Esophagus squamous epithelium (tissue), 5 donors: ENCODE measurements at regions not wholly inside any gene's neighbourhood (a gene's known extent, or its start where the extent isn't known, plus 50 kb on each side); places are given as distances from the start of the nearest gene placed in this dataset.

Source experiments
- DNase-seq: peaks from one replicate; lab custom pipeline; 2025; lab: John Stamatoyannopoulos, UW
- H3K27ac ChIP-seq, 4 donors: fragments of 200-600 bp; sonication (generic); one replicate each; pipeline ENCODE4 v1.5.1; 2016 to 2019; ENCODE audit warnings: mild to moderate bottlenecking in 1 of 4
- H3K27me3 ChIP-seq, 4 donors: fragments of 200-600 bp; sonication (generic); 1 replicate in 3 of 4; 2 replicates in 1 of 4; pipeline versions ENCODE4 v1.5.1 to v1.6.0; 2017 to 2021; ENCODE audit warnings: antibody characterized with exemption in 1 of 4
- H3K36me3 ChIP-seq, 3 donors: fragments of 200-600 bp; sonication (generic); one replicate each; pipeline ENCODE4 v1.5.1; 2016 to 2019
- H3K4me1 ChIP-seq, 3 donors: fragments of 200-600 bp; sonication (generic); one replicate each; pipeline ENCODE4 v1.5.1; 2017 to 2019
- H3K4me3 ChIP-seq, 4 donors: fragments of 200-600 bp; sonication (generic); 1 replicate in 3 of 4; 2 replicates in 1 of 4; pipeline ENCODE4 v1.5.1; 2016 to 2019; ENCODE audit warnings: mild to moderate bottlenecking in 2 of 4, moderate library complexity in 1 of 4
- H3K9me3 ChIP-seq, 3 donors: fragments of 200-600 bp; sonication (generic); one replicate each; pipeline ENCODE4 v1.5.1; 2016 to 2019
- POLR2A ChIP-seq, 4 donors: fragments of 450-650 bp; IDR thresholded peaks; one replicate each; pipeline ENCODE4 v1.6.1; 2017; ENCODE audit warnings: antibody characterized with exemption in 4 of 4, mild to moderate bottlenecking in 4 of 4, moderate library complexity in 3 of 4
- WGBS, 2 donors: methylation state at CpG; one replicate each; pipeline ENCODE4 v1.1.5; 2018; 5-methylcytosine and 5-hydroxymethylcytosine counted together
- intact Hi-C: fragments of 100-400 bp; cut with DNase I; formaldehyde crosslinking; loops from one replicate; pipeline ENCODE4 v1.15.0; 2022
- TF ChIP-seq, protein P1 (sequence below), 6 experiments: fragments of 450-650 bp in 4 of 6; fragments of 200-600 bp in 2 of 6; sonication (generic) in 2 of 6; IDR thresholded peaks; one replicate each; pipeline ENCODE4 v1.5.1; 2016 to 2019; ENCODE audit warnings: antibody characterized with exemption in 6 of 6, mild to moderate bottlenecking in 4 of 6, moderate library complexity in 4 of 6
- donor health status: DM: yes; HTN: yes; CAD: no.

DNA sequence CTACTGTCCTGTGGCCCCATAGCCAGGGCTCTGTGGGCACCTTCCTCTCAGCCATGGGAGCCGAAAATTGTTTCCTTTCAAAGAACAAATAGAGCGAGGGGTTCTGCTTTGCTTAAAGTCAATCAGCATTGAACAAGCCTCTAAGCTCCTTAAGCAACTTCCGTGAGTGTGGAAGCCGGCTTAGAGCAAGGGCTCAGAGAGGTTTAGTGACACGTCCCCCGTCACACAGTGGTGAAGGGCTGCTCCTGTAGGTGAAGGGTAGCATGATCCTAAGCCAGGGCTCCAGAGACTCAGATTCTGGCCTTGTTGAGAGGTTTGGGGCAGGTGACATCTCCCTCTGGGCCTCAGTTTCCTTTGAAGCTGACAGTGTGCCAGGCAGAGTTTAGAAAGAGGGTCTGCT is 94.0 kb upstream of the WNT4 start:
- H3K36me3 ChIP-seq = no peaks in the 10 kb centered on the region
- WGBS, 2 donors = 80% methylated on average over 1 of the region's 6 CpGs; no CpG with 5 or more reads in 1 of the 2 donors
- no peak for TF ChIP-seq POLR2A (IDR thresholded peaks at IDR 0.05)
- TF ChIP-seq, protein P1, sequence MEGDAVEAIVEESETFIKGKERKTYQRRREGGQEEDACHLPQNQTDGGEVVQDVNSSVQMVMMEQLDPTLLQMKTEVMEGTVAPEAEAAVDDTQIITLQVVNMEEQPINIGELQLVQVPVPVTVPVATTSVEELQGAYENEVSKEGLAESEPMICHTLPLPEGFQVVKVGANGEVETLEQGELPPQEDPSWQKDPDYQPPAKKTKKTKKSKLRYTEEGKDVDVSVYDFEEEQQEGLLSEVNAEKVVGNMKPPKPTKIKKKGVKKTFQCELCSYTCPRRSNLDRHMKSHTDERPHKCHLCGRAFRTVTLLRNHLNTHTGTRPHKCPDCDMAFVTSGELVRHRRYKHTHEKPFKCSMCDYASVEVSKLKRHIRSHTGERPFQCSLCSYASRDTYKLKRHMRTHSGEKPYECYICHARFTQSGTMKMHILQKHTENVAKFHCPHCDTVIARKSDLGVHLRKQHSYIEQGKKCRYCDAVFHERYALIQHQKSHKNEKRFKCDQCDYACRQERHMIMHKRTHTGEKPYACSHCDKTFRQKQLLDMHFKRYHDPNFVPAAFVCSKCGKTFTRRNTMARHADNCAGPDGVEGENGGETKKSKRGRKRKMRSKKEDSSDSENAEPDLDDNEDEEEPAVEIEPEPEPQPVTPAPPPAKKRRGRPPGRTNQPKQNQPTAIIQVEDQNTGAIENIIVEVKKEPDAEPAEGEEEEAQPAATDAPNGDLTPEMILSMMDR (IDR thresholded peaks at IDR 0.05) = no peak
- H3K27me3 ChIP-seq = peaks cover 0 to 31% (median 0%) of the 10 kb centered on the region in 4 donors
- no peak for DNase-seq
- no peaks in the 10 kb centered on the region for H3K9me3 ChIP-seq
- peaks cover 25 to 84% (median 39%) of the 10 kb centered on the region in 3 donors for H3K4me1 ChIP-seq
- H3K4me3 ChIP-seq = no peak overlapping the region
- intact Hi-C loops = no loop called here
- H3K27ac ChIP-seq = peak overlapping the region in 3 of 4 donors; percentile 46 to 77 (median 63)

DNA sequence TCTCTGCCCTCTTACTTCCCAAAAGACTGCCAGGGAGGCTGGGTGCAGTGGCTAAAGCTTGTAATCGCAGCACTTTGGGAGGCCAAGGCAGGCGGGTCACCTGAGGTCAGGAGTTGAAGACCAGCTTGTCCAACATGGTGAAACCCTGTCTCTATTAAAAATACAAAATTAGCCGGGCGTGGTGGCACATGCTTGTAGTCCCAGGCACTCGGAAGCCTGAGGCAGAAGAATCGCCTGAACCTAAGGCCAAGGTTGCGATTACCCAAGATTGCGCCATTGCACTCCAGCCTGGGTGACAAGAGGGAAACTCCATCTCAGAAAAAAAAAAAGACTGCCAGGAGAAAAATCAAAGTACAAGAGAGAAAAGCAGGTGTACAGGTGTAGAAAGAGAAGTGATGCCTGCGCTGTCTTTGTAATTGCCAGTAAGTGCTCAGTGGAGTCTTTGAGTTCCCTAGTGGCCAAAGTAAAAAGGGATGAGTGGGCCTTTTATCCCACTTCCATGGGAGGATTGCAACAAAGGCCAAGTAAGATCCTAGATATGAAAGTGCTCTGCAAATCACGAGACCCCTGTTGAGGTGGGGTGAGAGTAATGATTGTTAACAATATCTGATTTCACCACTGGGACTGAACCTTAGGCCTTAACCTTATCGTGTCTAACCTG is 94.7 kb upstream of the WNT4 start:
- Histone ChIP-seq H3K4me3 (no peak overlapping the region), H3K4me1 (peaks cover 25 to 77% (median 39%) of the 10 kb centered on the region in 3 donors), H3K9me3 (no peaks in the 10 kb centered on the region), H3K36me3 (no peaks in the 10 kb centered on the region), H3K27me3 (peaks cover 0 to 25% (median 0%) of the 10 kb centered on the region in 4 donors), H3K27ac (peak overlapping the region; percentile 39 to 77 (median 60))
- TF ChIP-seq POLR2A (IDR thresholded peaks at IDR 0.05) = no peak
- TF ChIP-seq, protein P1 (IDR thresholded peaks at IDR 0.05) = no peak
- no peak for DNase-seq
- intact Hi-C loops = no loop called here
- 38 to 54% methylated on average over 8 to 11 of the region's 11 CpGs for WGBS, 2 donors

DNA sequence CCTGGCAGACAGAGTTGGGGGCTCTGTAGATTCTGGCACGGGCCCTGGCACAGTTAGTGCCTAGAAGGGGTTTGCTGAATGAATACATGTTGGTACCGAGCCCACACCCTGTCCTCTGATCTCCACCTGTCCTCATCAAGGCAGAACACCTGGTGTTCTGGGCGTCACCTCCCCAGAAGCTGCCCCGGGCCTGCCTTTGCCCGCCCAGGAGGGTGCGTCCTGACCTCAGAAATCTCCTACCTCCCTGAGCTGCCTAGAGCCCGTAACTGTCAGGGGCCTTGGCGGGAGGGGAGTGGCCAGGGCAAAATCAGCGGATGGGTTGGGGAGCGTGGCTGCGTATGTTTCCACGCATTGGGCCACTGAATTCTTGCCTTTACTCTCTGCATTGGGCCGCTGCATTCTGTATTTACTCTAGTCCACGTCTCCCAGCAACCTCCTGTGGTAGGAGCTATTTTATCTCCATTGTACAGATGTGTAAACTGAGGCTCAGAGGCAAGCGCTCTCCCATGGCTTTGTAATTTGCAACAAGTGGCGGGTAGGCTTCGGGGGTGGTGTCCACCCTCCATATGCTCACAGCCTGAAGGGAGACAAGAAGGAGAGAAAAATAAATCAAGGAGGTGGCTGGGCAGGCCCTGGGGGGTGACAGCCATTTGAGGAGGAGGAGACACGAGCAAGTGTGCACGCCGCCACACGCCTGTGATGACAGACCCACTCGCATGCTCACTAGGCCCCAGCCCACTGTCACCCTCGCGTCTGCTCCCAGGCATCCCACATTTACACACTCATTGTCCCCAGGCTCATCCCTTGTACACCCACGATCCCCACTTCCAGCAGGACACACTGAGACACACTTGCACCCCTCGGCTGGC is 95.7 kb upstream of the WNT4 start:
- Histone ChIP-seq H3K36me3 (no peaks in the 10 kb centered on the region), H3K4me3 (no peak overlapping the region), H3K27ac (peak overlapping the region; percentile 49 to 77 (median 60)), H3K27me3 (peaks cover 0 to 20% (median 0%) of the 10 kb centered on the region in 4 donors), H3K9me3 (no peaks in the 10 kb centered on the region), H3K4me1 (peaks cover 23 to 67% (median 33%) of the 10 kb centered on the region in 3 donors)
- DNase-seq = no peak
- TF ChIP-seq, protein P1 (IDR thresholded peaks at IDR 0.05) = no peak
- no peak for TF ChIP-seq POLR2A (IDR thresholded peaks at IDR 0.05)
- intact Hi-C loops = no loop called here
- 35 to 75% methylated on average over 9 to 17 of the region's 26 CpGs for WGBS, 2 donors

DNA sequence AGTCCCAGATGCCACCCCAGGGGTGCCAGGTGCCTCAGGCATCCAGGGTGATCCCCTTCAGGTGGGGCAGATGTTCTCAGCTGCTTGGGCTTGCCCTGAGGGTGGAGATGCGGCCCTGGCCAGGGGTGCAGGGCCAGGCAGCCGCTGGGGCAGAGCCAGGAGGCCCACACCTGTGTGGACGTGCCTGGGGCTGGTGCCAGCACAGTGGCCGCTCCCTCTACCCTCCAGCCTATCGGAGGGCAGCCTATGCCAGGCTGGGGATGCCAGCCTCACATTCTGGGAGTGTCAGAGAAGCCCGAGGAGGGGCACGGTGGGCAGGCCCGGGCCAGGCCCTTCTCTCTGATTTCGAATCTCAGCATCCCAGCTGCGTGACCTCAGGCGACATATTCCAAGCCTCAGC is 96.5 kb upstream of the WNT4 start:
- intact Hi-C loops = no loop called here
- WGBS, 2 donors = 20% methylated on average over 3 of the region's 11 CpGs; no CpG with 5 or more reads in 1 of the 2 donors
- TF ChIP-seq, protein P1 (IDR thresholded peaks at IDR 0.05) = no peak
- TF ChIP-seq POLR2A (IDR thresholded peaks at IDR 0.05) = no peak
- Histone ChIP-seq H3K9me3 (no peaks in the 10 kb centered on the region), H3K4me1 (peaks cover 15 to 59% (median 28%) of the 10 kb centered on the region in 3 donors), H3K4me3 (no peak overlapping the region), H3K36me3 (no peaks in the 10 kb centered on the region), H3K27ac (peak overlapping the region; percentile 49 to 77 (median 57)), H3K27me3 (peaks cover 0 to 13% (median 0%) of the 10 kb centered on the region in 4 donors)
- DNase-seq = no peak

DNA sequence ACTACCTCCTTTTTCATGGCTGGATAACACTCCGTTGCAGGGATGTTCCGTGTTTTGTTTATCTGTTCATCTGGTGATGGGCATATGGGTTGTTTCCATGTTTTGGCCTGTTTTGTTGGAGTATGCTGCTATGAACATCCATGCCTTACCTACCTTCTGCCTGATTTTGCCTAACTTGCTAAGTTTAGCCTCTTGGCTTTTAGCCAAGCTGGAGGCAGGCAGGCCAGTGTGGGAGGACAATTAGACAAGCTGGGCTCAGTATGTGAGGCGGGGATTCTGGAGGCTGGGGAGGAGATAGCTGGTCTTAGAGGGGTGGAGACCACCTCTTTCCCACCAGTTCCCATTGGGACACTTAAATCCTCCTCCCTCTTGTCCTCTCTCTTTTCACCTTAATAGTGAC is 98.4 kb upstream of the WNT4 start:
- H3K9me3 ChIP-seq = no peaks in the 10 kb centered on the region
- TF ChIP-seq, protein P1 (IDR thresholded peaks at IDR 0.05) = no peak
- no peak for TF ChIP-seq POLR2A (IDR thresholded peaks at IDR 0.05)
- no peak for DNase-seq
- no peak overlapping the region for H3K4me3 ChIP-seq
- intact Hi-C loops = no loop called here
- H3K36me3 ChIP-seq = no peaks in the 10 kb centered on the region
- H3K27ac ChIP-seq = no peak overlapping the region
- H3K27me3 ChIP-seq = peaks cover 0 to 21% (median 0%) of the 10 kb centered on the region in 4 donors
- 82 to 85% methylated on average over 3 of the region's 3 CpGs for WGBS, 2 donors
- H3K4me1 ChIP-seq = peaks cover 13 to 40% (median 28%) of the 10 kb centered on the region in 3 donors
